ENCODE measurements at regions not wholly inside any gene's neighbourhood (a gene's known extent, or its start where the extent isn't known, plus 50 kb on each side); places are given as distances from the start of the nearest gene placed in this dataset.
A peak's percentile ranks its signal among the peaks of the same experiment; 100 is the strongest.

DNA sequence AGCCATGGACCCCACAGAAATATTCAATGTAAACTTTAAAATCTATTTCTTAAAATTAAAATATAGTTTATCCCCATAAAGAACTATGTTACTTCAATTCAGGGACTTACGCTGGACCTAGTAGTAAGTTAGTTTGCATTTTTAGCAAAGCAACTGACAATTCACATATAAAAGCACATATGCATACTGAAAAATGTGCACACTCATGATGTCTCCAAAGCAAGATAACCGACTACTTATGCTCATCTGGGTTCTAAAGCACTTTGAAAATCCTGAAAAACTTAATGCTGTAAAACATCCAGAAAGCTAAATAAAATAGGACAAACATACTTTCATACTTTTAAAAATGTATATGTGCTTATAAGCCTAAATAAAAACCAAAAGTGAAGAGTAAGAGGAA lies 264.4 kb upstream of the GAS1 start:
- Histone ChIP-seq H2AFZ (ENCODE audit: low read length) (no peak overlapping the region), H3F3A (ENCODE audit: low read length, unreplicated experiment) (no peaks in the 10 kb centered on the region), H3K9me2 (replicated peaks; ENCODE audit: low read length) (no peaks in the 10 kb centered on the region), H3K9me3 (ENCODE audit: low read length) (no peaks in the 10 kb centered on the region), H3K79me2 (ENCODE audit: low read length) (no peaks in the 10 kb centered on the region), H3K4me3 (ENCODE audit: low read length) (no peak overlapping the region), H3K36me3 (ENCODE audit: low read depth, low read length) (no peaks in the 10 kb centered on the region), H3K4me2 (ENCODE audit: low read length) (no peak overlapping the region), H3K27me3 (ENCODE audit: low read length) (no peaks in the 10 kb centered on the region), H3K27ac (ENCODE audit: low read length) (no peak overlapping the region), H3K4me1 (ENCODE audit: insufficient read depth, low read length) (no peaks in the 10 kb centered on the region), H3K9ac (ENCODE audit: low read length) (no peak overlapping the region), H4K20me1 (ENCODE audit: low read length) (no peaks in the 10 kb centered on the region)
- intact Hi-C loops (cut with micrococcal nuclease): no loop called here
- POLR2A ChIA-PET (ENCODE audit: unreplicated experiment): no interaction called here
- no peak for DNase-seq
- TF ChIP-seq, protein P1, sequence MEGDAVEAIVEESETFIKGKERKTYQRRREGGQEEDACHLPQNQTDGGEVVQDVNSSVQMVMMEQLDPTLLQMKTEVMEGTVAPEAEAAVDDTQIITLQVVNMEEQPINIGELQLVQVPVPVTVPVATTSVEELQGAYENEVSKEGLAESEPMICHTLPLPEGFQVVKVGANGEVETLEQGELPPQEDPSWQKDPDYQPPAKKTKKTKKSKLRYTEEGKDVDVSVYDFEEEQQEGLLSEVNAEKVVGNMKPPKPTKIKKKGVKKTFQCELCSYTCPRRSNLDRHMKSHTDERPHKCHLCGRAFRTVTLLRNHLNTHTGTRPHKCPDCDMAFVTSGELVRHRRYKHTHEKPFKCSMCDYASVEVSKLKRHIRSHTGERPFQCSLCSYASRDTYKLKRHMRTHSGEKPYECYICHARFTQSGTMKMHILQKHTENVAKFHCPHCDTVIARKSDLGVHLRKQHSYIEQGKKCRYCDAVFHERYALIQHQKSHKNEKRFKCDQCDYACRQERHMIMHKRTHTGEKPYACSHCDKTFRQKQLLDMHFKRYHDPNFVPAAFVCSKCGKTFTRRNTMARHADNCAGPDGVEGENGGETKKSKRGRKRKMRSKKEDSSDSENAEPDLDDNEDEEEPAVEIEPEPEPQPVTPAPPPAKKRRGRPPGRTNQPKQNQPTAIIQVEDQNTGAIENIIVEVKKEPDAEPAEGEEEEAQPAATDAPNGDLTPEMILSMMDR (conservative IDR thresholded peaks at IDR 0.05; ENCODE audit: low read depth, low read length): no peak
- TF ChIP-seq EZH2phosphoT487 (IDR thresholded peaks at IDR 0.05; ENCODE audit: borderline replicate concordance, low read length) (no peak), EZH2 (IDR thresholded peaks at IDR 0.05; ENCODE audit: low read length, unreplicated experiment) (no peak)
- CTCF ChIA-PET: no interaction called here
- no peak for ATAC-seq
- no TSS peak for BruUV-seq (replicated peaks)

DNA sequence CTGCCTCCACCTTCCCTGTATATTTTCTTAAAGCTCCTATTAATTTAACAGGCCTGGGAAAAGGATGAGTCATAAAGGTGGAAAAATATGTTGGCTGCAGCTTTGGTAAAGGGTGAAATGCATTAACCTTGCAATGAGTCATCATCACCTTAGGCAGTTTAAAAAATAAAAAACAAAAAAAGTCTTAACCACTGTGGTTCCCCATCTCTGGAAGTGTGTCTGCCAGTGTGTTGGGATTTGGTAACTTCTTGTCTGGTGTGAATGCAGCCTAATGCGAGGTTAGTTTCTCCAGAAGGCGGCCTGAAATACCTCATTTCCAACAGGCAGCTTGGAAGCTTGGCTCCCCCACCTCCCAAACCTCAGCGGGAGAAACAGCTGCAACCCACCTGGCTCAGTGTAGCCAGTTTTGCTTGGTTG lies 265.3 kb upstream of the GAS1 start:
- Histone ChIP-seq H3K4me2 (ENCODE audit: low read length) (no peak overlapping the region), H3K36me3 (ENCODE audit: low read depth, low read length) (no peaks in the 10 kb centered on the region), H3K27ac (ENCODE audit: low read length) (no peak overlapping the region), H3K27me3 (ENCODE audit: low read length) (no peaks in the 10 kb centered on the region), H3F3A (ENCODE audit: low read length, unreplicated experiment) (no peaks in the 10 kb centered on the region), H3K4me1 (ENCODE audit: insufficient read depth, low read length) (no peaks in the 10 kb centered on the region), H3K4me3 (ENCODE audit: low read length) (no peak overlapping the region), H3K9me3 (ENCODE audit: low read length) (no peaks in the 10 kb centered on the region), H2AFZ (ENCODE audit: low read length) (no peak overlapping the region), H3K79me2 (ENCODE audit: low read length) (no peaks in the 10 kb centered on the region), H3K9ac (ENCODE audit: low read length) (no peak overlapping the region), H3K9me2 (replicated peaks; ENCODE audit: low read length) (no peaks in the 10 kb centered on the region), H4K20me1 (ENCODE audit: low read length) (no peaks in the 10 kb centered on the region)
- TF ChIP-seq EZH2 (IDR thresholded peaks at IDR 0.05; ENCODE audit: low read length, unreplicated experiment) (no peak), EZH2phosphoT487 (IDR thresholded peaks at IDR 0.05; ENCODE audit: borderline replicate concordance, low read length) (no peak)
- TF ChIP-seq, protein P1 (conservative IDR thresholded peaks at IDR 0.05; ENCODE audit: low read depth, low read length): no peak
- peak; percentile 53 for DNase-seq
- POLR2A ChIA-PET (ENCODE audit: unreplicated experiment): no interaction called here
- BruUV-seq (replicated peaks): no TSS peak
- ATAC-seq: no peak
- CTCF ChIA-PET: no interaction called here
- intact Hi-C loops (cut with micrococcal nuclease): no loop called here

DNA sequence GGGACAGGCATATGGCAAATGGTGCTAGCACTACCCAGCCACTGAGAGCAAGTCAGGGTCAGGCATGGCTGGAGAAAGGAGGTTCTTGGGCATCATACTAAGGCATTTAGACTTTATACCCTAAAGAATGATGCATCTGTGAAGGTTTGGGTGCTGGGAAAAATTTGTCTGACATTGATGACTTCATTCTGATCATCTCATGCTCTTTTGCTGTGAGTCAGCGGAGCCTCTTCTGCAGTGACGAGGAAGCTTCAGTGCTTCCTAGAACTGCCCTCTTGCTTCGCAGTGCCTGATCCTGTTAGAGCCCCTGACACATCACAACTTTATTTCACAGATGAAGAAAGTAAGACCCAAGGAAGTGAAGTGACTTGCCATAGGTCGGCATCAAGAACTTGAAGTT lies 266.6 kb upstream of the GAS1 start:
- TF ChIP-seq, protein P1 (conservative IDR thresholded peaks at IDR 0.05; ENCODE audit: low read depth, low read length): no peak
- TF ChIP-seq EZH2phosphoT487 (IDR thresholded peaks at IDR 0.05; ENCODE audit: borderline replicate concordance, low read length) (no peak), EZH2 (IDR thresholded peaks at IDR 0.05; ENCODE audit: low read length, unreplicated experiment) (no peak)
- no peaks in the 10 kb centered on the region for H3K9me2 ChIP-seq (replicated peaks; ENCODE audit: low read length)
- no peaks in the 10 kb centered on the region for H3K4me1 ChIP-seq (ENCODE audit: insufficient read depth, low read length)
- BruUV-seq (replicated peaks): no TSS peak
- ChIA-PET CTCF (no interaction called here), POLR2A (ENCODE audit: unreplicated experiment) (no interaction called here)
- DNase-seq (no peak), ATAC-seq (no peak)
- no peaks in the 10 kb centered on the region for H4K20me1 ChIP-seq (ENCODE audit: low read length)
- no peaks in the 10 kb centered on the region for H3K79me2 ChIP-seq (ENCODE audit: low read length)
- no peaks in the 10 kb centered on the region for H3F3A ChIP-seq (ENCODE audit: low read length, unreplicated experiment)
- no peak overlapping the region for H3K4me3 ChIP-seq (ENCODE audit: low read length)
- intact Hi-C loops (cut with micrococcal nuclease): no loop called here
- H3K27ac ChIP-seq (ENCODE audit: low read length): no peak overlapping the region
- H3K9me3 ChIP-seq (ENCODE audit: low read length): no peaks in the 10 kb centered on the region
- no peak overlapping the region for H3K9ac ChIP-seq (ENCODE audit: low read length)
- H3K27me3 ChIP-seq (ENCODE audit: low read length): no peaks in the 10 kb centered on the region
- H3K36me3 ChIP-seq (ENCODE audit: low read depth, low read length): no peaks in the 10 kb centered on the region
- H3K4me2 ChIP-seq (ENCODE audit: low read length): no peak overlapping the region
- H2AFZ ChIP-seq (ENCODE audit: low read length): no peak overlapping the region

Measured in PC-3 (cell line).